K562 (cell line): ENCODE measurements at regions not wholly inside any gene's neighbourhood (a gene's known extent, or its start where the extent isn't known, plus 50 kb on each side); places are given as distances from the start of the nearest gene placed in this dataset.

Experiments used
- ATAC-seq: fragments of 200-7000 bp; cut with Tn5 transposase; 3 replicates; pipeline ENCODE4 v1.9.1; 2020; ENCODE audit warnings: moderate library complexity
- BruUV-seq: library from RNA; stranded (reverse); fragments of 400-500 nt; replicated peaks from 2 replicates; lab custom pipeline; 2021; lab: Mats Ljungman, UMichigan
- CTCF ChIA-PET: fragments of 300-600 bp; formaldehyde crosslinking; extraction: SDS; loops from one replicate; lab custom pipeline; 2021; ENCODE audit warnings: low intra/inter-chr PET ratio; lab: Yijun Ruan, JAX
- POLR2A ChIA-PET: fragments of 300-600, 350-650 bp; sonication (Branson Sonifier 250); formaldehyde crosslinking; extraction: SDS; loops from one replicate; lab custom pipeline; 2021; ENCODE audit warnings: antibody characterized with exemption, inconsistent platforms; lab: Yijun Ruan, JAX
- DNase-seq, 4 experiments: peaks; one replicate each; pipeline versions ENCODE4 v3.0.0 to v3.0.0-alpha.2; 2011 to 2018; ENCODE audit warnings: low spot score in 3 of 4, mixed read lengths in 3 of 4; ENCODE audit errors: extremely low read depth in 1 of 4
- FAIRE-seq: peaks from 2 replicates; lab custom pipeline; 2011; peaks lifted over from hg19 to GRCh38; lab: Jason Lieb, UNC
- H2AFZ ChIP-seq: 2 replicates; pipeline ENCODE4 v1.6.0; 2011; ENCODE audit warnings: low read depth, low read length, control low read depth, inconsistent platforms
- H3K27ac ChIP-seq: fragments of 200-600 bp; 3 replicates; pipeline ENCODE4 v1.8.0; 2011; ENCODE audit warnings: low read depth, mild to moderate bottlenecking, control low read depth, inconsistent platforms, low read length, moderate library complexity, mixed read lengths; ENCODE audit errors: extremely low read depth
- H3K27me3 ChIP-seq, 2 experiments: fragments of 300-600 bp in 1 of 2; 2 replicates in 1 of 2; 3 replicates in 1 of 2; pipeline versions ENCODE4 v1.6.0 to v1.8.0; 2011; ENCODE audit warnings: inconsistent platforms in 2 of 2, low read length in 2 of 2, mild to moderate bottlenecking in 1 of 2, mixed read lengths in 1 of 2, moderate library complexity in 1 of 2; ENCODE audit not compliant: control insufficient read depth in 2 of 2, insufficient read depth in 2 of 2
- H3K36me3 ChIP-seq: fragments of 300-600 bp; 3 replicates; pipeline ENCODE4 v1.8.0; 2011; ENCODE audit warnings: mild to moderate bottlenecking, low read length, inconsistent platforms; ENCODE audit not compliant: control insufficient read depth, insufficient read depth
- H3K4me1 ChIP-seq, 2 experiments: fragments of 200-600 bp in 1 of 2; replicated peaks in 1 of 2; 2 replicates in 1 of 2; 3 replicates in 1 of 2; pipeline versions ENCODE4 v1.5.1 to v1.8.0; 2011; ENCODE audit warnings: inconsistent platforms in 2 of 2, low read length in 2 of 2, mild to moderate bottlenecking in 1 of 2, mixed read lengths in 1 of 2, moderate library complexity in 1 of 2; ENCODE audit not compliant: control insufficient read depth in 2 of 2, insufficient read depth in 2 of 2
- H3K4me2 ChIP-seq: 2 replicates; pipeline ENCODE4 v1.6.1; 2011; ENCODE audit warnings: low read length, control low read depth, inconsistent platforms, mixed read lengths; ENCODE audit not compliant: insufficient read depth
- H3K4me3 ChIP-seq: fragments of 200-600 bp; sonication (generic), shearing (Covaris generic); 2 replicates; pipeline ENCODE4 v1.5.1; 2016; ENCODE audit warnings: control low read depth, inconsistent platforms
- H3K79me2 ChIP-seq: fragments of 200-600 bp; 3 replicates; pipeline ENCODE4 v1.8.0; 2011; ENCODE audit warnings: low read length, inconsistent platforms; ENCODE audit not compliant: control insufficient read depth, insufficient read depth
- H3K9ac ChIP-seq, 2 experiments: 2 replicates each; pipeline versions ENCODE4 v1.6.0 to v1.6.1; 2011; ENCODE audit warnings: low read depth in 2 of 2, low read length in 2 of 2, control low read depth in 1 of 2, inconsistent platforms in 1 of 2, mild to moderate bottlenecking in 1 of 2, mixed read lengths in 1 of 2; ENCODE audit not compliant: insufficient read depth in 1 of 2
- H3K9me1 ChIP-seq: one replicate; pipeline ENCODE4 v1.6.0; 2011; ENCODE audit warnings: inconsistent platforms, mild to moderate bottlenecking, low read length, moderate library complexity; ENCODE audit not compliant: control insufficient read depth, insufficient read depth
- H3K9me3 ChIP-seq: replicated peaks from 2 replicates; pipeline ENCODE4 v1.5.1; 2011; ENCODE audit warnings: low read depth, low read length, inconsistent platforms; ENCODE audit not compliant: control insufficient read depth, insufficient read depth
- H4K20me1 ChIP-seq: replicated peaks from 2 replicates; pipeline ENCODE4 v1.6.1; 2011; ENCODE audit warnings: low read length, inconsistent platforms, mixed read lengths; ENCODE audit not compliant: control insufficient read depth, insufficient read depth
- CCNT2 ChIP-seq: IDR thresholded peaks from 2 replicates; pipeline ENCODE4 v1.6.1; 2011; ENCODE audit warnings: borderline replicate concordance, low read depth, mild to moderate bottlenecking, moderate library complexity, mixed read lengths, low read length; ENCODE audit not compliant: insufficient read length; ENCODE audit errors: extremely low read depth
- GTF2E2 ChIP-seq: fragments of 200-800 bp; sonication (Bioruptor generic); IDR thresholded peaks from 2 replicates; pipeline ENCODE4 v1.6.1; 2016; ENCODE audit warnings: missing genetic modification characterization, missing compliant biosample characterization
- JUN ChIP-seq, 2 experiments: sonication (generic) in 1 of 2; formaldehyde crosslinking in 1 of 2; IDR thresholded peaks; 2 replicates each; pipeline versions ENCODE4 v1.6.1 to v1.8.0; 2012 to 2022; ENCODE audit warnings: borderline replicate concordance in 2 of 2, mild to moderate bottlenecking in 2 of 2, improper control_type of control experiment in 1 of 2, low read depth in 1 of 2, low read length in 1 of 2, missing genetic modification reagents in 1 of 2
- MCM7 ChIP-seq, 2 experiments: fragments of 450-650 bp; IDR thresholded peaks; 2 replicates each; pipeline ENCODE4 v1.6.1; 2016 to 2018
- PTRF ChIP-seq: fragments of 450-650 bp; IDR thresholded peaks from 2 replicates; pipeline ENCODE4 v1.6.1; 2016; ENCODE audit warnings: mild to moderate bottlenecking, missing genetic modification characterization, missing compliant biosample characterization
- SNAPC5 ChIP-seq: fragments of 250-450 bp; sonication (Bioruptor Pico); IDR thresholded peaks from 2 replicates; pipeline ENCODE4 v1.8.0; 2021; ENCODE audit warnings: moderate library complexity, mild to moderate bottlenecking, inconsistent platforms
- ZEB2 ChIP-seq: fragments of 450-650 bp; IDR thresholded peaks from 2 replicates; pipeline ENCODE4 v1.6.1; 2016
- WGBS: fragments of 100-300 bp; shearing (Covaris generic); methylation state at CpG from one replicate; pipeline ENCODE4 v1.1.6; 2016; ENCODE audit warnings: low coverage, mixed read lengths; ENCODE audit not compliant: insufficient coverage; ENCODE audit errors: missing lambda C conversion rate; 5-methylcytosine and 5-hydroxymethylcytosine counted together
- in situ Hi-C: fragments of 300-500 bp; cut with MboI; formaldehyde crosslinking; loops from 4 replicates; pipeline ENCODE4 v1.15.0; 2018; ENCODE audit warnings: inconsistent platforms, mixed read lengths
- intact Hi-C: fragments of 100-400 bp; cut with micrococcal nuclease; formaldehyde crosslinking; loops from 2 replicates; pipeline ENCODE4 v1.14.2; 2022

- H3K4me1 ChIP-seq: peaks cover 26 to 63% of the 10 kb centered on the region in 2 experiments; a peak in 4 of 5 replicates
- CTCF ChIA-PET: no interaction called here
- no peak overlapping the region for H3K9ac ChIP-seq
- no peak for ATAC-seq
- no peak overlapping the region for H3K4me3 ChIP-seq
- H3K36me3 ChIP-seq: no peaks in the 10 kb centered on the region; the same call in 1 of the 3 replicates
- no peaks in the 10 kb centered on the region; the same call in 1 of the 2 replicates for H4K20me1 ChIP-seq
- in situ Hi-C loops (no loop called here), intact Hi-C loops (no loop called here)
- no peak for TF ChIP-seq PTRF
- TF ChIP-seq MCM7 (IDR thresholded peaks at IDR 0.05): no peak
- no peak for TF ChIP-seq SNAPC5 (CRISPR knock-in tag)
- TF ChIP-seq GTF2E2 (tag): no peak
- no peak for TF ChIP-seq JUN (IDR thresholded peaks at IDR 0.05; ENCODE audit: borderline replicate concordance, low read depth, low read length)
- TF ChIP-seq JUN (CRISPR knock-in tag; IDR thresholded peaks at IDR 0.05; ENCODE audit: borderline replicate concordance): no peak
- TF ChIP-seq ZEB2: no peak
- TF ChIP-seq CCNT2: no peak
- H3K9me1 ChIP-seq: peaks cover 4% of the 10 kb centered on the region
- POLR2A ChIA-PET: interaction anchor here (0.9 kb wide), 1 partner anchor 66 kb away, joined by 5 read pairs; no protein-coding TSS in a partner anchor
- no peaks in the 10 kb centered on the region for H3K9me3 ChIP-seq
- BruUV-seq: no TSS peak
- H3K4me2 ChIP-seq: no peak overlapping the region
- H2AFZ ChIP-seq: no peak overlapping the region
- no peak for FAIRE-seq
- DNase-seq: no peak
- H3K27me3 ChIP-seq: no peaks in the 10 kb centered on the region
- WGBS: 70% methylated on average over 8 of the region's 8 CpGs
- peaks cover 11% of the 10 kb centered on the region; the same call in 2 of the 3 replicates for H3K79me2 ChIP-seq
- no peak overlapping the region for H3K27ac ChIP-seq
Measured at GRCh38 chr16:85201574-85201973, 89.3 kb upstream of the CIBAR2 start.
